Trophoblast cell (in vitro differentiated cells and primary cell): ENCODE measurements at regions not wholly inside any gene's neighbourhood (a gene's known extent, or its start where the extent isn't known, plus 50 kb on each side); places are given as distances from the start of the nearest gene placed in this dataset.

Experiments
- DNase-seq, 2 donors: peaks; one replicate each; pipeline ENCODE4 v3.0.0-alpha.2; 2016
- H2AFZ ChIP-seq: 2 replicates; pipeline ENCODE4 v1.6.1; 2013; ENCODE audit warnings: low read length, moderate library complexity, mild to moderate bottlenecking; ENCODE audit not compliant: insufficient read depth, poor library complexity
- H2AK5ac ChIP-seq: 2 replicates; pipeline ENCODE4 v1.6.1; 2013; ENCODE audit warnings: mild to moderate bottlenecking, low read length
- H2BK120ac ChIP-seq: 2 replicates; pipeline ENCODE4 v1.6.1; 2013; ENCODE audit warnings: low read length, mild to moderate bottlenecking, moderate library complexity; ENCODE audit not compliant: insufficient read depth, poor library complexity
- H2BK12ac ChIP-seq: 2 replicates; pipeline ENCODE4 v1.6.1; 2013; ENCODE audit warnings: mild to moderate bottlenecking, low read length, moderate library complexity
- H2BK5ac ChIP-seq: 2 replicates; pipeline ENCODE4 v1.6.1; 2013; ENCODE audit warnings: low read length, low read depth, moderate library complexity, mild to moderate bottlenecking; ENCODE audit not compliant: poor library complexity
- H3K14ac ChIP-seq: 2 replicates; pipeline ENCODE4 v1.6.1; 2013; ENCODE audit warnings: mild to moderate bottlenecking, low read length
- H3K18ac ChIP-seq: 2 replicates; pipeline ENCODE4 v1.6.1; 2013; ENCODE audit warnings: mild to moderate bottlenecking, low read length
- H3K23ac ChIP-seq: 2 replicates; pipeline ENCODE4 v1.6.1; 2013; ENCODE audit warnings: low read length
- H3K27ac ChIP-seq: 2 replicates; pipeline ENCODE4 v1.5.1; 2013; ENCODE audit warnings: low read depth, mild to moderate bottlenecking, inconsistent platforms, low read length, moderate library complexity
- H3K27me3 ChIP-seq: 2 replicates; pipeline ENCODE4 v1.6.1; 2013; ENCODE audit warnings: inconsistent platforms, mild to moderate bottlenecking, low read length, moderate library complexity; ENCODE audit not compliant: insufficient read depth
- H3K36me3 ChIP-seq, 2 experiments: 1 replicate in 1 of 2; 2 replicates in 1 of 2; pipeline ENCODE4 v1.6.1; 2013; ENCODE audit warnings: low read length in 2 of 2, mild to moderate bottlenecking in 2 of 2, moderate library complexity in 1 of 2; ENCODE audit not compliant: insufficient read depth in 2 of 2, control insufficient read depth in 1 of 2
- H3K4ac ChIP-seq: 2 replicates; pipeline ENCODE4 v1.6.1; 2013; ENCODE audit warnings: low read depth, mild to moderate bottlenecking, low read length, moderate library complexity
- H3K4me1 ChIP-seq, 2 experiments: 1 replicate in 1 of 2; 2 replicates in 1 of 2; pipeline ENCODE4 v1.6.1; 2013; ENCODE audit warnings: low read length in 2 of 2, mild to moderate bottlenecking in 2 of 2, moderate library complexity in 1 of 2; ENCODE audit not compliant: insufficient read depth in 2 of 2, control insufficient read depth in 1 of 2
- H3K4me2 ChIP-seq: 2 replicates; pipeline ENCODE4 v1.6.1; 2013; ENCODE audit warnings: inconsistent platforms, mild to moderate bottlenecking, low read length, moderate library complexity
- H3K4me3 ChIP-seq: 2 replicates; pipeline ENCODE4 v1.5.1; 2013; ENCODE audit warnings: mild to moderate bottlenecking, low read depth, low read length, inconsistent platforms
- H3K79me1 ChIP-seq: one replicate; pipeline ENCODE4 v1.6.1; 2013; ENCODE audit warnings: low read length
- H3K79me2 ChIP-seq: 2 replicates; pipeline ENCODE4 v1.6.1; 2013; ENCODE audit warnings: low read length, mild to moderate bottlenecking; ENCODE audit not compliant: control insufficient read depth, insufficient read depth, poor library complexity
- H3K9ac ChIP-seq: 2 replicates; pipeline ENCODE4 v1.6.1; 2013; ENCODE audit warnings: mild to moderate bottlenecking, low read length
- H3K9me3 ChIP-seq: 2 replicates; pipeline ENCODE4 v1.6.1; 2013; ENCODE audit warnings: low read depth, mild to moderate bottlenecking, control low read depth, inconsistent platforms, low read length; ENCODE audit not compliant: insufficient read depth
- H4K12ac ChIP-seq: 2 replicates; pipeline ENCODE4 v1.6.1; 2013; ENCODE audit warnings: low read depth, mild to moderate bottlenecking, low read length, moderate library complexity
- H4K8ac ChIP-seq: 2 replicates; pipeline ENCODE4 v1.6.1; 2013; ENCODE audit warnings: low read depth, mild to moderate bottlenecking, low read length, moderate library complexity
- H4K91ac ChIP-seq: one replicate; pipeline ENCODE4 v1.6.1; 2013; ENCODE audit warnings: low read depth, mild to moderate bottlenecking, low read length, moderate library complexity
- WGBS: extraction: QIAGEN DNeasy Blood & Tissue Kit; methylation state at CpG from one replicate; pipeline ENCODE4 v1.1.7; 2013; ENCODE audit warnings: missing lambda C conversion rate; ENCODE audit not compliant: insufficient read length, insufficient coverage; ENCODE audit errors: extremely low coverage; 5-methylcytosine and 5-hydroxymethylcytosine counted together

DNA sequence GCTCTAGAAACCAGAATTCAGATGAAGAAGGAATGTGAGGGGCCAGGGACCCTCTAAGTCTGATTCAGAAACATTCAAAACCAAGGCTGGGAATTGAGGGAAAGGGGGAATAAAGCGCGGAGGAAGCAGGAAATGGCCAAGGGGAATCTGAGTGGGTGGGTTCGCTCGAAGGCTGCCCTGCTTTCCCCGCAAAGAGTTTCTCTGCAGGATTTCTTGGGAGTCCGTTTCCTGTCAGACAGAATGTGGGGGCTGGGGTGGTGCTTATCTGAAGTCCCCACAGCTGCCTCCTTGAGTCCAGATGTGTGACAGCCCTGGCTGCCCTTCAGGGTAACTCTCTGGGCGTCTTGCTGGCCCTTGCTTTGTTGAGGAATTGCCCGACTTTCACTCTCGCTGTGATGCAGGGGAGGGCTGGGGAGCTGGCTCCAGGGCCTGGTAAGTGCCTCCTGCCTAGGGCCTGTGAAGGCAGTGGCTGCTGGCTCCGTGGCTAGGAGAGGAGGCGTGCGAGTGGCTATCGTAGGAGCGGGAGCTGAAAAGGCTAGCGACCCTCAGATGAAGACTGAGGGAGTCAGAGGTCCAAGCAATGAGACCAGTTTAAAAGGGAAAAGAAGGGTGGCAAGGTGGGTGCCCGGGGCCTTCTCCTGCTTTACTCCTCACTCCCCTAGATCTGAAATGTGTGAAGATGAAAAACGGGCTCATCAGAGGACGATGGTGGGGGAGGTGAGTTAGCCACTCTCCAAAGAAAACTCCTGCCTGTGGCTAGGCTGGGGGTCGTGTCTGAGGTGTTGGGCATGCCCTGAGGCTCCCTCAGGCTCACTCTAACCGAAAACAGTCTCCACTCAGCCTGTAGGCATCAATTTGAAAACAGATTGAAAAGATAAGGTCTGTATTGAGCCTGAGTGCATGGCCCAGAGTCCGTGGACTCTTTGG lies 143.9 kb upstream of the UMPS start:
- WGBS = no CpG with 5 or more reads among the region's 21 CpGs
- no peak for DNase-seq

DNA sequence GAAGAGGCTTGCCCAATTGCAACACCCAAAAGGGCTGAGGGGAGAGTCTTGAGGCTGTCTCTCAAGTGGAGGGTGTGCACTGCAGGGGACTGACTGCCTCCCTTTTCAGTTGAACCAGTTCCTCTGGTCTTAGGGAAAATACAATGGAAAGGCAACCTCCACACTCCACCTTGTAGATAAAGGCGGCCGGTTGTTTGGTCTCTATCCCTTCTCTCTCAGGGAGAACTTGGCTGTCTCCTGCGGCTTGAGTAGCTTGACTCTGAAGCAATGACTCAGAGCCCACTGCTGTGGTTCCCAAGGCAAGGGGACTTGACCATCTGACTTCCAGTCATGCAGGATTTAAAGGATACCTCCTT lies 143.2 kb upstream of the UMPS start:
- Histone ChIP-seq H4K8ac (no peak overlapping the region), H3K18ac (no peak overlapping the region), H3K9ac (no peak overlapping the region), H2BK12ac (no peak overlapping the region), H3K79me1 (peaks cover 10% of the 10 kb centered on the region), H3K23ac (no peak overlapping the region), H2AFZ (peak overlapping the region; percentile 30), H3K4me1 (peaks cover 22 to 24% of the 10 kb centered on the region in 2 experiments), H3K4ac (no peak overlapping the region), H4K12ac (no peak overlapping the region), H2BK120ac (no peak overlapping the region), H3K27ac (peak overlapping the region; percentile 70), H3K79me2 (peaks cover 3% of the 10 kb centered on the region), H4K91ac (peak overlapping the region; percentile 76), H3K4me2 (peak overlapping the region; percentile 15), H3K36me3 (no peaks in the 10 kb centered on the region), H2BK5ac (no peak overlapping the region), H3K9me3 (no peaks in the 10 kb centered on the region), H2AK5ac (no peak overlapping the region), H3K4me3 (no peak overlapping the region), H3K14ac (no peak overlapping the region), H3K27me3 (no peaks in the 10 kb centered on the region)
- DNase-seq = peak; percentile 9 to 13
- no CpG with 5 or more reads among the region's 3 CpGs for WGBS

More for the DNA sequence above, 143.9 kb upstream of the UMPS start:
- H3K23ac ChIP-seq = no peak overlapping the region
- H3K79me2 ChIP-seq = peaks cover 3% of the 10 kb centered on the region
- H2BK12ac ChIP-seq = peak overlapping the region; percentile 93
- peak overlapping the region; percentile 49 for H3K4ac ChIP-seq
- peak overlapping the region; percentile 44 for H2AFZ ChIP-seq
- peak overlapping the region; percentile 78 for H3K18ac ChIP-seq
- H4K8ac ChIP-seq = peak overlapping the region; percentile 86
- peak overlapping the region; percentile 79 for H2BK120ac ChIP-seq
- H3K27me3 ChIP-seq = no peaks in the 10 kb centered on the region
- H3K9me3 ChIP-seq = no peaks in the 10 kb centered on the region
- peak overlapping the region; percentile 57 for H2BK5ac ChIP-seq
- no peaks in the 10 kb centered on the region for H3K36me3 ChIP-seq
- peak overlapping the region; percentile 44 for H2AK5ac ChIP-seq
- H3K4me1 ChIP-seq = peaks cover 21 to 24% of the 10 kb centered on the region in 2 experiments
- peak overlapping the region; percentile 76 for H4K91ac ChIP-seq
- H3K9ac ChIP-seq = no peak overlapping the region
- H3K27ac ChIP-seq = peak overlapping the region; percentile 70
- H3K4me3 ChIP-seq = no peak overlapping the region
- H3K14ac ChIP-seq = peak overlapping the region; percentile 89
- H4K12ac ChIP-seq = peak overlapping the region; percentile 72
- H3K79me1 ChIP-seq = peaks cover 9% of the 10 kb centered on the region
- H3K4me2 ChIP-seq = peak overlapping the region; percentile 15

DNA sequence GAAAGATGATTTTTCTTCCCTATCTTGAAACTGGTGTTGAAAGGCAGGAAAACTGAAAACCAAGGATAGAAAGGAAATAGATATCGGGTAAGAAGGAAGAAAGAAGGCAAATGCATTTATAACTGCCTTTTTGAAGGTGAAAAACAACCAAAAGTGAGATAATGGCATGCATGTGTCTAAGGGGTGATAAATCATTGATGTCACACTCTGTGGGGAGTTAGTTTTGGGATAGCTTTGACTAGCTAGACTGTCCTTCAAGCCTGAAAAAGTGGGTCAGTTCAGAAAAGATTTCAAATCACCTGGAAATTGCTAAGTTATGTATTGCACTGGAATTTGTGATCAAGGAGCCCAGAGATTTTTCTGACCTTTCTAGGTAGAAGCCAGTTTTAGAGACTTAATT lies 142.2 kb upstream of the UMPS start:
- Histone ChIP-seq H3K9ac (no peak overlapping the region), H4K8ac (no peak overlapping the region), H2AK5ac (no peak overlapping the region), H3K4ac (no peak overlapping the region), H3K79me2 (peaks cover 3% of the 10 kb centered on the region), H3K4me2 (no peak overlapping the region), H3K27me3 (no peaks in the 10 kb centered on the region), H2BK5ac (no peak overlapping the region), H3K23ac (no peak overlapping the region), H3K4me1 (peaks cover 25 to 28% of the 10 kb centered on the region in 2 experiments), H4K12ac (no peak overlapping the region), H4K91ac (no peak overlapping the region), H3K36me3 (no peaks in the 10 kb centered on the region), H2AFZ (no peak overlapping the region), H3K14ac (no peak overlapping the region), H3K79me1 (peaks cover 11% of the 10 kb centered on the region), H3K27ac (no peak overlapping the region), H3K4me3 (no peak overlapping the region), H2BK12ac (no peak overlapping the region), H2BK120ac (no peak overlapping the region), H3K18ac (no peak overlapping the region), H3K9me3 (no peaks in the 10 kb centered on the region)
- no CpG with 5 or more reads among the region's 1 CpG for WGBS
- no peak for DNase-seq

GRCh38 chr3:124588794-124589193 lies 141.5 kb upstream of the UMPS start:
- Histone ChIP-seq H3K14ac (no peak overlapping the region), H3K4ac (no peak overlapping the region), H3K9me3 (no peaks in the 10 kb centered on the region), H4K91ac (no peak overlapping the region), H2BK12ac (no peak overlapping the region), H3K79me1 (peaks cover 14% of the 10 kb centered on the region), H2BK120ac (no peak overlapping the region), H4K12ac (no peak overlapping the region), H4K8ac (no peak overlapping the region), H2AFZ (no peak overlapping the region), H3K36me3 (no peaks in the 10 kb centered on the region), H3K23ac (no peak overlapping the region), H3K9ac (no peak overlapping the region), H3K4me2 (no peak overlapping the region), H3K79me2 (peaks cover 3% of the 10 kb centered on the region), H3K4me3 (no peak overlapping the region), H3K18ac (no peak overlapping the region), H3K27me3 (no peaks in the 10 kb centered on the region), H3K4me1 (peaks cover 31 to 34% of the 10 kb centered on the region in 2 experiments), H2BK5ac (no peak overlapping the region), H3K27ac (no peak overlapping the region), H2AK5ac (no peak overlapping the region)
- no CpG with 5 or more reads among the region's 2 CpGs for WGBS
- DNase-seq = no peak
